A673 (cell line): ENCODE measurements at regions not wholly inside any gene's neighbourhood (a gene's known extent, or its start where the extent isn't known, plus 50 kb on each side); places are given as distances from the start of the nearest gene placed in this dataset.

Experiments used
- EZH2 ChIP-seq: fragments of 200-600 bp; sonication (generic); IDR thresholded peaks from 2 replicates; pipeline ENCODE4 v1.6.1; 2017; ENCODE audit warnings: borderline replicate concordance, low read depth, mild to moderate bottlenecking, mixed read lengths, antibody characterized with exemption, low read length; ENCODE audit not compliant: poor library complexity, severe bottlenecking
- TF ChIP-seq, protein P1 (sequence below): fragments of 300-800, 200-600 bp; sonication (generic); conservative IDR thresholded peaks from 2 replicates; pipeline ENCODE4 v1.5.1; 2017; ENCODE audit warnings: low read depth, mild to moderate bottlenecking, antibody characterized with exemption, low read length, moderate library complexity, mixed read lengths

DNA sequence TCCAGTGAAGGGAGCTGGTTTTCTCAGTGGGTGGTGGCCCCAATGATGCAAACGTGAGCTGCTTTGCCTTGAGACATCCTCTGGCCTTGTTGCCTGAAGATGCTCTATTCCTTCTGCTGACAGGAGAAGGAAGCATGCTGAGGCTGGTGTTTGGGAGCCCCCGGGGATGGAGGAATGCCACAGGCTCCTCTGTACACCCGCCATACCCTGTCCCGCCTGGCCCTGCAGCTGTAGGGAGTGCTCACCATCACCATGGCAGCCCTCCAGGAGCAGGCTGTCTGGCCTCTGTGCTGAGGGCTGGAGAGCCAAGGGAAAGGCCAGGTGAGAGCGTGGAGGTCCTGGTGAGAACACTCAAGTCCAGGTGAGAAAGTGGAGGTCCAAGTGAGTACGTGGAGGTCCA, 134.4 kb downstream of the MRPL36 start:
- TF ChIP-seq, protein P1, sequence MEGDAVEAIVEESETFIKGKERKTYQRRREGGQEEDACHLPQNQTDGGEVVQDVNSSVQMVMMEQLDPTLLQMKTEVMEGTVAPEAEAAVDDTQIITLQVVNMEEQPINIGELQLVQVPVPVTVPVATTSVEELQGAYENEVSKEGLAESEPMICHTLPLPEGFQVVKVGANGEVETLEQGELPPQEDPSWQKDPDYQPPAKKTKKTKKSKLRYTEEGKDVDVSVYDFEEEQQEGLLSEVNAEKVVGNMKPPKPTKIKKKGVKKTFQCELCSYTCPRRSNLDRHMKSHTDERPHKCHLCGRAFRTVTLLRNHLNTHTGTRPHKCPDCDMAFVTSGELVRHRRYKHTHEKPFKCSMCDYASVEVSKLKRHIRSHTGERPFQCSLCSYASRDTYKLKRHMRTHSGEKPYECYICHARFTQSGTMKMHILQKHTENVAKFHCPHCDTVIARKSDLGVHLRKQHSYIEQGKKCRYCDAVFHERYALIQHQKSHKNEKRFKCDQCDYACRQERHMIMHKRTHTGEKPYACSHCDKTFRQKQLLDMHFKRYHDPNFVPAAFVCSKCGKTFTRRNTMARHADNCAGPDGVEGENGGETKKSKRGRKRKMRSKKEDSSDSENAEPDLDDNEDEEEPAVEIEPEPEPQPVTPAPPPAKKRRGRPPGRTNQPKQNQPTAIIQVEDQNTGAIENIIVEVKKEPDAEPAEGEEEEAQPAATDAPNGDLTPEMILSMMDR: no peak
- TF ChIP-seq EZH2: no peak
